NB4 (cell line): ENCODE measurements at regions not wholly inside any gene's neighbourhood (a gene's known extent, or its start where the extent isn't known, plus 50 kb on each side); places are given as distances from the start of the nearest gene placed in this dataset.

Experiments used
- DNase-seq: peaks from one replicate; pipeline ENCODE4 v3.0.0; 2010; ENCODE audit warnings: low read depth
- H3K4me3 ChIP-seq: one replicate; pipeline ENCODE4 v1.5.1; 2011; ENCODE audit warnings: mild to moderate bottlenecking, low read depth, low read length, moderate library complexity
- CTCF ChIP-seq: IDR thresholded peaks from one replicate; pipeline ENCODE4 v1.5.1; 2012; ENCODE audit warnings: low read depth, low read length
- MAX ChIP-seq: IDR thresholded peaks from 2 replicates; pipeline ENCODE4 v1.6.1; 2011; ENCODE audit warnings: low read depth, low read length
- MYC ChIP-seq: IDR thresholded peaks from 2 replicates; pipeline ENCODE4 v1.6.1; 2011; ENCODE audit warnings: low read depth, low read length
- POLR2A ChIP-seq: IDR thresholded peaks from 2 replicates; pipeline ENCODE4 v1.6.1; 2011; ENCODE audit warnings: mild to moderate bottlenecking; ENCODE audit not compliant: insufficient read length; ENCODE audit errors: extremely low read depth

- no peak for DNase-seq
- H3K4me3 ChIP-seq: no peak overlapping the region
- TF ChIP-seq POLR2A (no peak), CTCF (no peak), MYC (no peak), MAX (no peak)
These were observed 132.0 kb upstream of the NSMCE3 start for GRCh38 chr15:29401644-29402043.

GRCh38 chr15:29400701-29401100 is 131.1 kb upstream of the NSMCE3 start:
- TF ChIP-seq MAX (no peak), POLR2A (no peak), MYC (no peak), CTCF (no peak)
- no peak overlapping the region for H3K4me3 ChIP-seq
- no peak for DNase-seq

GRCh38 chr15:29398907-29399306 is 129.3 kb upstream of the NSMCE3 start:
- TF ChIP-seq POLR2A (no peak), MYC (no peak), CTCF (no peak), MAX (no peak)
- no peak overlapping the region for H3K4me3 ChIP-seq
- no peak for DNase-seq

- no peak for DNase-seq
- no peak overlapping the region for H3K4me3 ChIP-seq
- TF ChIP-seq MYC (no peak), CTCF (no peak), MAX (no peak), POLR2A (no peak)
These were observed 126.7 kb upstream of the NSMCE3 start for GRCh38 chr15:29396176-29396811.

- no peak for DNase-seq
- no peak for TF ChIP-seq CTCF
- TF ChIP-seq POLR2A: no peak
- no peak for TF ChIP-seq MAX
- no peak for TF ChIP-seq MYC
- H3K4me3 ChIP-seq: no peak overlapping the region
These were observed 123.8 kb upstream of the NSMCE3 start for GRCh38 chr15:29393443-29393842.

- TF ChIP-seq CTCF: no peak
- TF ChIP-seq MAX: no peak
- no peak for TF ChIP-seq POLR2A
- TF ChIP-seq MYC: no peak
- H3K4me3 ChIP-seq: no peak overlapping the region
- DNase-seq: no peak
These were observed 122.7 kb upstream of the NSMCE3 start for GRCh38 chr15:29392358-29392757.
